Transverse colon (tissue), 4 donors: ENCODE measurements at regions not wholly inside any gene's neighbourhood (a gene's known extent, or its start where the extent isn't known, plus 50 kb on each side); places are given as distances from the start of the nearest gene placed in this dataset.

Source experiments
- DNase-seq: peaks from one replicate; pipeline ENCODE4 v3.0.0-alpha.2; 2019
- H3K27ac ChIP-seq, 4 donors: fragments of 200-600 bp; sonication (generic); 2 replicates each; pipeline ENCODE4 v1.5.1; 2016 to 2018; ENCODE audit warnings: inconsistent platforms in 4 of 4
- H3K27me3 ChIP-seq: fragments of 200-600 bp; sonication (generic); 2 replicates; pipeline ENCODE4 v1.5.1; 2017; ENCODE audit warnings: inconsistent platforms
- H3K36me3 ChIP-seq, 4 donors: fragments of 200-600 bp; sonication (generic); 2 replicates each; pipeline ENCODE4 v1.5.1; 2017 to 2019; ENCODE audit warnings: inconsistent platforms in 4 of 4
- H3K4me1 ChIP-seq, 4 donors: fragments of 200-600 bp; sonication (generic); 2 replicates each; pipeline ENCODE4 v1.5.1; 2017 to 2020; ENCODE audit warnings: inconsistent platforms in 4 of 4
- H3K4me3 ChIP-seq, 4 donors: fragments of 200-600 bp; sonication (generic); 1 replicate in 1 of 4; 2 replicates in 3 of 4; pipeline versions ENCODE4 v1.5.1 to v1.6.1; 2017 to 2019; ENCODE audit warnings: inconsistent platforms in 4 of 4
- H3K9me3 ChIP-seq, 2 donors: fragments of 200-600 bp; sonication (generic); 2 replicates each; pipeline ENCODE4 v1.5.1; 2017 to 2019; ENCODE audit warnings: inconsistent platforms in 2 of 2
- EP300 ChIP-seq: sonication (generic); formaldehyde crosslinking; IDR thresholded peaks from one replicate; pipeline ENCODE4 v1.6.1; 2017; ENCODE audit warnings: antibody characterized with exemption, low read depth
- POLR2A ChIP-seq: fragments of 450-650 bp; IDR thresholded peaks from one replicate; pipeline ENCODE4 v1.6.1; 2016; ENCODE audit warnings: antibody characterized with exemption, mild to moderate bottlenecking, moderate library complexity
- POLR2AphosphoS5 ChIP-seq, 3 donors: sonication (generic); formaldehyde crosslinking; IDR thresholded peaks; one replicate each; pipeline ENCODE4 v1.6.1; 2016; ENCODE audit warnings: antibody characterized with exemption in 3 of 3
- WGBS, 2 donors: methylation state at CpG; one replicate each; pipeline ENCODE4 v1.1.5; 2018; ENCODE audit warnings: low coverage in 1 of 2; 5-methylcytosine and 5-hydroxymethylcytosine counted together
- in situ Hi-C, 4 donors: fragments of 200-750 bp; cut with MboI; loops; one replicate each; pipeline versions ENCODE4 v1.15.0 to v1.15.1; 2017; ENCODE audit warnings: low sequenced_read_pairs in 3 of 4, low pct_ligation_motif_present in 1 of 4, low pct_unique_long_range_greater_than_20kb in 1 of 4
- intact Hi-C: fragments of 100-400 bp; cut with DNase I; formaldehyde crosslinking; loops from one replicate; pipeline ENCODE4 v1.15.1; 2023; ENCODE audit warnings: low total_unique reads
- TF ChIP-seq, protein P1 (sequence below), 5 experiments: fragments of 200-600 bp in 3 of 5; fragments of 450-650 bp in 2 of 5; sonication (generic) in 3 of 5; IDR thresholded peaks; 1 replicate in 2 of 5; 2 replicates in 3 of 5; pipeline ENCODE4 v1.5.1; 2016 to 2017; ENCODE audit warnings: antibody characterized with exemption in 5 of 5, inconsistent platforms in 3 of 5, mild to moderate bottlenecking in 2 of 5, moderate library complexity in 1 of 5

DNA sequence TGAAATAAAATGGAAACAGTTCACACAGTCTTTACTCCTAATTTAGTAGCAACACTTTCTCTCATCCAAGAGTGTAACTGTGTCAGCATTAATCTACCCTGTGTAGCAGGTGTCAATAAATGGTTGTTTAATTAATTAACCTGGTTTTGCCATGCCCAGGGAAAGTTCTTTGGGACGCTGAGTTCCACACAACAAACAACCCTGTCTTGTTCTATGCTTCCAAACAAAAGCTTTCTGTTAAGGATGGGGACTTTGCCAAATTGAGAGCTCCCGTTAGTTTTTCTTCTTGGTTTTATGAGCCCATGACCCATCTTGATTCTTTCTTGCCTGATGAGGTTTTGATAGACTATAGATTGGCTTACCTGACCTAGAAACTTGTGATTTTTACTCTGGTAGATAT lies 530.1 kb downstream of the KCNJ2 start:
- DNase-seq = no peak
- in situ Hi-C loops = no loop called here
- 53 to 63% methylated on average over 2 of the region's 2 CpGs for WGBS, 2 donors
- intact Hi-C loops = no loop called here
- Histone ChIP-seq H3K27ac (no peak overlapping the region), H3K4me3 (no peak overlapping the region), H3K9me3 (no peaks in the 10 kb centered on the region), H3K4me1 (no peaks in the 10 kb centered on the region), H3K27me3 (no peaks in the 10 kb centered on the region), H3K36me3 (no peaks in the 10 kb centered on the region)
- TF ChIP-seq EP300 (no peak), POLR2A (no peak), POLR2AphosphoS5 (IDR thresholded peaks at IDR 0.05) (no peak)
- TF ChIP-seq, protein P1, sequence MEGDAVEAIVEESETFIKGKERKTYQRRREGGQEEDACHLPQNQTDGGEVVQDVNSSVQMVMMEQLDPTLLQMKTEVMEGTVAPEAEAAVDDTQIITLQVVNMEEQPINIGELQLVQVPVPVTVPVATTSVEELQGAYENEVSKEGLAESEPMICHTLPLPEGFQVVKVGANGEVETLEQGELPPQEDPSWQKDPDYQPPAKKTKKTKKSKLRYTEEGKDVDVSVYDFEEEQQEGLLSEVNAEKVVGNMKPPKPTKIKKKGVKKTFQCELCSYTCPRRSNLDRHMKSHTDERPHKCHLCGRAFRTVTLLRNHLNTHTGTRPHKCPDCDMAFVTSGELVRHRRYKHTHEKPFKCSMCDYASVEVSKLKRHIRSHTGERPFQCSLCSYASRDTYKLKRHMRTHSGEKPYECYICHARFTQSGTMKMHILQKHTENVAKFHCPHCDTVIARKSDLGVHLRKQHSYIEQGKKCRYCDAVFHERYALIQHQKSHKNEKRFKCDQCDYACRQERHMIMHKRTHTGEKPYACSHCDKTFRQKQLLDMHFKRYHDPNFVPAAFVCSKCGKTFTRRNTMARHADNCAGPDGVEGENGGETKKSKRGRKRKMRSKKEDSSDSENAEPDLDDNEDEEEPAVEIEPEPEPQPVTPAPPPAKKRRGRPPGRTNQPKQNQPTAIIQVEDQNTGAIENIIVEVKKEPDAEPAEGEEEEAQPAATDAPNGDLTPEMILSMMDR (IDR thresholded peaks at IDR 0.05) = no peak

DNA sequence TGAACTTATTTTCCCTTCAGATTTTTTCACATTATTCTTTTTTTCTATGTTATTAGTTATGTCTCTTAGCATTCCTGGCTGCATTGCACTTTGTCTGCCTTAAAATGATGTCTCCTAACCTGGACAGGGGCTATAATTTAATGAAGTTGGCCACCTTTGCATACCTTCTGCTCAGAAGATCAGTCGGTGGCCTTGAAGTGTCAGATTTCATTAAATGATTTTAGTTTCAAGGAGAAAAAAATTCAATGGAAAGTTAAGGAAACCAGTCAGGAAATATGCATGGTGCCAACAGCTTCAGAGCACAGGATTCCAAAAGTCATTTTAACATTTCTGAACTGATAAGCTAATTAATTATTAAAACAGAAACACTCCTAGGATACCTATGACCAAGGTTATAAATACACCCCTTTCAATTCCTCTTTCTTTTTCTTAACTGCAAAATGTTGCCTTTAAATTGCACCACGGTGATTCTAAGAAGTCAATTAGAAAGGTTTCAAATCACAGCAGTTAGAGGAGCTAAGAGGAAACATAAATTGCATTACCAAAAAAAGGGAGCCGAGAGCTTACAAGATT lies 533.4 kb downstream of the KCNJ2 start:
- no peak for TF ChIP-seq EP300
- TF ChIP-seq POLR2A = no peak
- no peak for TF ChIP-seq POLR2AphosphoS5 (IDR thresholded peaks at IDR 0.05)
- TF ChIP-seq, protein P1 (IDR thresholded peaks at IDR 0.05) = no peak
- no peak overlapping the region for H3K27ac ChIP-seq
- in situ Hi-C loops (no loop called here), intact Hi-C loops (no loop called here)
- no peaks in the 10 kb centered on the region for H3K27me3 ChIP-seq
- H3K36me3 ChIP-seq = no peaks in the 10 kb centered on the region
- 66 to 78% methylated on average over 3 of the region's 3 CpGs for WGBS, 2 donors
- no peak for DNase-seq
- no peak overlapping the region for H3K4me3 ChIP-seq
- H3K4me1 ChIP-seq = no peaks in the 10 kb centered on the region
- no peaks in the 10 kb centered on the region for H3K9me3 ChIP-seq

DNA sequence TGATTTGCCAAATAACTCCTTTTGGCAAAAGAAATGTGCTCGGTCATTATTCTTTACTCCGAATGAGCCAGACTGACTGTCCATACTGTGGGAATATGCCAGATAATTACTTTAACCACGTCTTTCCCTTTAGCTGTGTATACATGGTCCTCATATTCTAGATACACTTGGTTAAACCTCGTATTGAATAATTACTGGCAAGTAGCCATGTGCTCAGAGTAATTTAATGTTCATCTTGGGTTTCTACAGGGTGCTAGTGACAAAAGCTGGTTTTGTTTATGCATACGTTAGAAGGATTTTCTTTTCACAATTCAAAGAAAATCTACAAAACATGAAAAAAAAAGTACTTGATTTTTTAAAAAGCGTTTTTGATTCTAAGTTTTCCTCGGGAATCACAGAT lies 540.3 kb downstream of the KCNJ2 start:
- Histone ChIP-seq H3K4me3 (no peak overlapping the region), H3K36me3 (no peaks in the 10 kb centered on the region), H3K27me3 (no peaks in the 10 kb centered on the region), H3K9me3 (no peaks in the 10 kb centered on the region), H3K4me1 (no peaks in the 10 kb centered on the region), H3K27ac (peak overlapping the region in 1 of 4 donors; percentile 25)
- in situ Hi-C loops = no loop called here
- TF ChIP-seq POLR2A (no peak), EP300 (no peak), POLR2AphosphoS5 (IDR thresholded peaks at IDR 0.05) (no peak)
- TF ChIP-seq, protein P1 (IDR thresholded peaks at IDR 0.05) = no peak
- no peak for DNase-seq
- intact Hi-C loops = no loop called here
- WGBS, 2 donors = 50 to 51% methylated on average over 6 to 7 of the region's 7 CpGs

DNA sequence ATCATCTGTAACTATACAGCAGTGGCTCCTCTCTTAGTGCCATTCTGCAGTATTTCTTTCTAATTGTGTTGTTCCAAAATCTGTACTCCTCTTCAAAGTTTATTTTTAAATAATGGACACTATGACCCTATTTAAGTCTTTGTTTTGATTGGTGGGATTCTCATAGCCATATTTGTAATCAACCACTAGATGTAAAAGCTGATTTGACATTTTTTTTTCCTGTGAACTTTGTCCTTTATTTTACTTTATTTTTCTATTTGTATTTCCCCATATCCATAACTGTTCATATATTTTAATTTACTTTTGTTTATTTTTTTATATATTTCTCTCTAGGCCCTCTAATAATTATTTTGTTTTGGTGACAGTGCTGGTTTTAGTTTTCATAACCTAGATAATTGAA lies 544.4 kb downstream of the KCNJ2 start:
- TF ChIP-seq POLR2AphosphoS5 (IDR thresholded peaks at IDR 0.05) (no peak), POLR2A (no peak), EP300 (no peak)
- TF ChIP-seq, protein P1 (IDR thresholded peaks at IDR 0.05) = no peak
- in situ Hi-C loops (no loop called here), intact Hi-C loops (no loop called here)
- no peak overlapping the region for H3K27ac ChIP-seq
- H3K4me1 ChIP-seq = no peaks in the 10 kb centered on the region
- H3K36me3 ChIP-seq = no peaks in the 10 kb centered on the region
- H3K27me3 ChIP-seq = no peaks in the 10 kb centered on the region
- H3K4me3 ChIP-seq = no peak overlapping the region
- no peaks in the 10 kb centered on the region for H3K9me3 ChIP-seq
- no peak for DNase-seq
